ENCODE measurements at regions not wholly inside any gene's neighbourhood (a gene's known extent, or its start where the extent isn't known, plus 50 kb on each side); places are given as distances from the start of the nearest gene placed in this dataset.
A peak's percentile ranks its signal among the peaks of the same experiment; 100 is the strongest.

- Histone ChIP-seq H3K27ac (ENCODE audit: control insufficient read depth, insufficient read depth) (no peak overlapping the region), H3K9ac (ENCODE audit: control insufficient read depth, insufficient read depth, low read length) (no peak overlapping the region), H3K36me3 (ENCODE audit: control insufficient read depth in 2 of 2, insufficient read depth in 2 of 2, low read length in 1 of 2) (no peaks in the 10 kb centered on the region), H3K79me2 (ENCODE audit: control insufficient read depth, insufficient read depth, low read length) (no peaks in the 10 kb centered on the region), H3K4me2 (ENCODE audit: control insufficient read depth, insufficient read depth) (no peak overlapping the region), H4K20me1 (ENCODE audit: control insufficient read depth, insufficient read depth) (no peaks in the 10 kb centered on the region), H2AFZ (ENCODE audit: control insufficient read depth, low read depth, low read length) (no peak overlapping the region), H3K4me1 (ENCODE audit: control insufficient read depth, insufficient read depth, low read length) (peaks cover 5% of the 10 kb centered on the region; the same call in 1 of the 2 replicates), H3K9me3 (replicated peaks; ENCODE audit: control insufficient read depth, insufficient read depth, low read length) (no peaks in the 10 kb centered on the region), H3K4me3 (no peak overlapping the region), H3K27me3 (replicated peaks in 1 of 2; ENCODE audit: control insufficient read depth in 2 of 2, insufficient read depth in 2 of 2, low read length in 1 of 2) (no peaks in the 10 kb centered on the region)
- FAIRE-seq (no peak), ATAC-seq (no peak), DNase-seq (ENCODE audit: low read depth, low spot score) (no peak)
- in situ Hi-C loops (cut with MboI) (no loop called here), intact Hi-C loops (cut with micrococcal nuclease; ENCODE audit: unreplicated experiment) (no loop called here)
- ChIA-PET CTCF (no interaction called here), RAD21 (ENCODE audit: unreplicated experiment) (no interaction called here), POLR2A (no interaction called here), SMC1A (ENCODE audit: uncharacterized antibody, unreplicated experiment) (interaction anchor here (0.8 kb wide), 1 partner anchor 17 kb away, joined by 3 read pairs; no protein-coding TSS in a partner anchor)
- WGBS (ENCODE audit: insufficient coverage, insufficient replicate concordance, low lambda C conversion rate, missing lambda C conversion rate): 0% methylated on average over 4 of the region's 4 CpGs
- BruUV-seq (replicated peaks): no TSS peak
- no peak for TF ChIP-seq MLLT1 (IDR thresholded peaks at IDR 0.05)
- no peak for TF ChIP-seq BACH1 (IDR thresholded peaks at IDR 0.05; ENCODE audit: borderline replicate concordance)
- TF ChIP-seq BCL3 (IDR thresholded peaks at IDR 0.05; ENCODE audit: borderline replicate concordance, insufficient read depth, low read depth, low read length, poor library complexity, severe bottlenecking): no peak
- TF ChIP-seq ETV6 (conservative IDR thresholded peaks at IDR 0.05 in 1 of 2, IDR thresholded peaks at IDR 0.05 in 1 of 2; ENCODE audit: borderline replicate concordance in 1 of 2, low read depth in 1 of 2): no peak
- 0 out of 2 replicates have a peak, but pooled peaks have one; percentile 17 for TF ChIP-seq PKNOX1 (IDR thresholded peaks at IDR 0.05)
Observed at GRCh38 chr4:17094159-17094875, 195.9 kb upstream of the LDB2 start.
